Peyer's patch (tissue), 4 donors: ENCODE measurements at regions not wholly inside any gene's neighbourhood (a gene's known extent, or its start where the extent isn't known, plus 50 kb on each side); places are given as distances from the start of the nearest gene placed in this dataset.

Experiments used
- DNase-seq, 3 donors: peaks; one replicate each; pipeline ENCODE4 v3.0.0-alpha.2; 2017 to 2019
- H3K27ac ChIP-seq, 4 donors: fragments of 200-600 bp; sonication (generic); one replicate each; pipeline ENCODE4 v1.5.1; 2016 to 2019
- H3K27me3 ChIP-seq, 2 donors: fragments of 200-600 bp; sonication (generic); one replicate each; pipeline ENCODE4 v1.5.1; 2019
- H3K36me3 ChIP-seq, 3 donors: fragments of 200-600 bp; sonication (generic); one replicate each; pipeline ENCODE4 v1.5.1; 2016 to 2019
- H3K4me1 ChIP-seq, 4 donors: fragments of 200-600 bp; sonication (generic); one replicate each; pipeline ENCODE4 v1.5.1; 2016 to 2019
- H3K4me3 ChIP-seq, 4 donors: fragments of 200-600 bp; sonication (generic); 1 replicate in 3 of 4; 2 replicates in 1 of 4; pipeline ENCODE4 v1.5.1; 2016 to 2019; ENCODE audit warnings: mild to moderate bottlenecking in 1 of 4
- H3K9me3 ChIP-seq, 4 donors: fragments of 200-600 bp; sonication (generic); one replicate each; pipeline ENCODE4 v1.5.1; 2016 to 2019; ENCODE audit warnings: mild to moderate bottlenecking in 1 of 4
- CTCF ChIP-seq, 6 experiments: fragments of 450-650 bp in 4 of 6; fragments of 200-600 bp in 2 of 6; sonication (generic) in 1 of 6; IDR thresholded peaks; one replicate each; pipeline ENCODE4 v1.5.1; 2017 to 2019; ENCODE audit warnings: antibody characterized with exemption in 6 of 6, mild to moderate bottlenecking in 3 of 6, moderate library complexity in 1 of 6
- POLR2A ChIP-seq, 2 donors: fragments of 450-650 bp; IDR thresholded peaks; one replicate each; pipeline ENCODE4 v1.5.1; 2017; ENCODE audit warnings: antibody characterized with exemption in 2 of 2, mild to moderate bottlenecking in 2 of 2, moderate library complexity in 2 of 2

DNA sequence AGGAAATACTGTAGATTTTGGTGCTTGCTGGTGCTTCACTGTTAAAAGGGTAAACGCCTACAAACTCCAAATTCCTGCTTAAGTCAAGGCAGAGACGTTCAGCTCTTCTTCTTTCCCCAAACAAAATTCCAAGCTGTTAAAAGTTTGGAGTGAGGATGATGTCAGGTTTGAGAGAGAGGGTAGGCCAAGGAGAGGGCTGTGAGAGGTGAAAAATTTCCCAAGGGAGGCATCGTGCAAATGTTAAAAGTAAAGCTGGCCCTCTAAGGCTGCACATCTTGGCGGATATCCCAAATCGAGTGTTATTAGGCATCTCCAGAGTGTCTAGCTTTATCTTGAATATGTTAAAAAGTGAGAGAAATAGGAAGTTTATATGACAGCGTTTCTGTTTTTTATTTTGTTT lies 651.8 kb downstream of the QKI start:
- Histone ChIP-seq H3K9me3 (no peaks in the 10 kb centered on the region), H3K4me1 (no peaks in the 10 kb centered on the region)
- TF ChIP-seq POLR2A (IDR thresholded peaks at IDR 0.05) (no peak), CTCF (IDR thresholded peaks at IDR 0.05) (no peak)

DNA sequence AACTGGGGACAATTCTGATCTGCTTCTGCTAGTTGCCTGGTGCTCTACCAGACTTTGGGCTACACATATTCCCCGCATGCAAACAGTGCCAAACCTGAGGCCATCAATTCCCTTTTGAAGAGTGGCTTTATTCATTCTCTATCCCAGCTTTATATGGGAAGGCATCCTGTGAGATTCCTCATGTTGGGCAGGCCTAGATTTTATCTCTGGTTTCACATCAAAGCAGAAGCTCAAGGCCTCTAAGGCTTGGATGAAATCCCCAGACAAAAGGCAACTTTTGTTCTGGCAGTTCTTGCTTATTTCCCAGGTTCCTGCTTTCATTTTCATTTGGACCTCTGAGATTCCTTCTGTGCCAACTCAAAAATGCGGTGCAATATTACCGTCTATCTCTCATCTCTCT lies 648.8 kb downstream of the QKI start:
- TF ChIP-seq CTCF (IDR thresholded peaks at IDR 0.05) (no peak), POLR2A (IDR thresholded peaks at IDR 0.05) (no peak)
- Histone ChIP-seq H3K36me3 (no peaks in the 10 kb centered on the region), H3K4me3 (no peak overlapping the region), H3K27ac (no peak overlapping the region), H3K27me3 (no peaks in the 10 kb centered on the region), H3K9me3 (no peaks in the 10 kb centered on the region), H3K4me1 (no peaks in the 10 kb centered on the region)
- DNase-seq: no peak

More for the DNA sequence above, 651.8 kb downstream of the QKI start:
- no peaks in the 10 kb centered on the region for H3K36me3 ChIP-seq
- DNase-seq: no peak
- no peak overlapping the region for H3K4me3 ChIP-seq
- no peak overlapping the region for H3K27ac ChIP-seq
- no peaks in the 10 kb centered on the region for H3K27me3 ChIP-seq

- Histone ChIP-seq H3K27me3 (no peaks in the 10 kb centered on the region), H3K9me3 (no peaks in the 10 kb centered on the region), H3K4me1 (no peaks in the 10 kb centered on the region), H3K36me3 (no peaks in the 10 kb centered on the region), H3K27ac (no peak overlapping the region), H3K4me3 (no peak overlapping the region)
- TF ChIP-seq POLR2A (IDR thresholded peaks at IDR 0.05): no peak
- DNase-seq: no peak
Measured at GRCh38 chr6:164062872-164063271, 648.4 kb downstream of the QKI start.

DNA sequence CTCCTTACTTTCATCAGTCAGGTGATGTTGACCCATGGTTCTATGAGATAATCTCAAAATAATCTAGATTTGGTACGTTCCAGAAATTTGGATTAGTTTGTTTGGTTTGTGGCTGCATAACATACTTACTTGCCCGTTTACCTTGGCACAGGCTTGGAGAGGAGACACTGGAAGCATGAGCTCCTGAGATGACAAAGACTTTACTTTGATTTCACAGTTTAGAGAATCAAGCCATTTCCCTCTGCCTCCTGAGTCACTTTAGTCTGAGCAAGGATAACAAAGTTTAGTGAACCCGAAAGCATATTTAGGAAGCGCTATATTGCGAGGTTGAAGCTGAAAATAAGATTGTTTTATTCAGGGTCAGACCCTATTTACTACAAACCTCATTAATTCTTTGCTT lies 643.4 kb downstream of the QKI start:
- no peak overlapping the region for H3K4me3 ChIP-seq
- H3K4me1 ChIP-seq: no peaks in the 10 kb centered on the region
- H3K9me3 ChIP-seq: no peaks in the 10 kb centered on the region
- no peak for TF ChIP-seq POLR2A (IDR thresholded peaks at IDR 0.05)
- no peak for TF ChIP-seq CTCF (IDR thresholded peaks at IDR 0.05)
- DNase-seq: no peak
- H3K27me3 ChIP-seq: no peaks in the 10 kb centered on the region
- no peaks in the 10 kb centered on the region for H3K36me3 ChIP-seq
- no peak overlapping the region for H3K27ac ChIP-seq

DNA sequence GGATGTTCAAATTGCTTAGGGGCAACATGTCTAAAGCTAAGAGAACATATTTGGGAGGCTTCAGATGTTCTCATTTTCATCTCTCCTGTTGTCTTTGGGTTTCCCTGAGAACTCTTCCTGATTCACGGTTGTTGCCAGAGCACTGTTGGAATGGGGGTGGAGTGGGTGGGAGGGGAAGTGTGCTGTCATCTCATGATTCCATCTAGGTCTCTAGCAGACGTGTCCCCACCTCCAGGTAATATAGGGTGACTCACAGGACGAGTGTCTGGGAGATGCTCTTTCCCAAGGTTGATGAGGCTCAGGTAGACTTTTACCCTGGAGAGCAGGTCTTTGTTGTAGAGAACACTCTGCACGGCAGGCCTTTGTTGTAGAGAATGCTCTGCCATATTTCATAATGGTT lies 636.9 kb downstream of the QKI start:
- Histone ChIP-seq H3K4me1 (no peaks in the 10 kb centered on the region), H3K36me3 (no peaks in the 10 kb centered on the region), H3K9me3 (no peaks in the 10 kb centered on the region), H3K27me3 (no peaks in the 10 kb centered on the region), H3K4me3 (no peak overlapping the region), H3K27ac (no peak overlapping the region)
- TF ChIP-seq CTCF (IDR thresholded peaks at IDR 0.05) (no peak), POLR2A (IDR thresholded peaks at IDR 0.05) (no peak)
- DNase-seq: no peak

- no peak overlapping the region for H3K4me3 ChIP-seq
- no peaks in the 10 kb centered on the region for H3K27me3 ChIP-seq
- H3K27ac ChIP-seq: no peak overlapping the region
- no peaks in the 10 kb centered on the region for H3K4me1 ChIP-seq
- DNase-seq: no peak
- no peaks in the 10 kb centered on the region for H3K36me3 ChIP-seq
- TF ChIP-seq POLR2A (IDR thresholded peaks at IDR 0.05) (no peak), CTCF (IDR thresholded peaks at IDR 0.05) (no peak)
- no peaks in the 10 kb centered on the region for H3K9me3 ChIP-seq
Measured at GRCh38 chr6:164049517-164049988, 635.0 kb downstream of the QKI start.
